Left ventricle myocardium inferior (tissue), 1 donor: ENCODE measurements at regions not wholly inside any gene's neighbourhood (a gene's known extent, or its start where the extent isn't known, plus 50 kb on each side); places are given as distances from the start of the nearest gene placed in this dataset.

Experiments
- DNase-seq: peaks from one replicate; pipeline ENCODE4 v3.0.0-alpha.2; 2020
- H3K27ac ChIP-seq: fragments of 200-600 bp; replicated peaks from 2 replicates; pipeline ENCODE4 v1.8.0; 2021
- H3K27me3 ChIP-seq: fragments of 200-600 bp; 2 replicates; pipeline ENCODE4 v1.8.0; 2021; ENCODE audit warnings: low read depth
- H3K36me3 ChIP-seq: fragments of 200-600 bp; 2 replicates; pipeline ENCODE4 v1.8.0; 2021
- H3K4me1 ChIP-seq: fragments of 200-600 bp; 2 replicates; pipeline ENCODE4 v1.8.0; 2021
- H3K4me3 ChIP-seq: fragments of 200-600 bp; 2 replicates; pipeline ENCODE4 v1.8.0; 2021; ENCODE audit warnings: mild to moderate bottlenecking, moderate library complexity
- H3K9me3 ChIP-seq: fragments of 200-600 bp; replicated peaks from 2 replicates; pipeline ENCODE4 v1.8.0; 2021
- CTCF ChIP-seq: fragments of 200-600 bp; IDR thresholded peaks from 2 replicates; pipeline ENCODE4 v1.8.0; 2021; ENCODE audit warnings: antibody characterized with exemption, mild to moderate bottlenecking, borderline replicate concordance
- intact Hi-C: fragments of 100-400 bp; cut with micrococcal nuclease; formaldehyde crosslinking; loops from one replicate; pipeline ENCODE4 v1.11.0; 2022
- donor health status: DM: no; HTN: yes; CAD: no; lungs with severe emphysema.

GRCh38 chr12:131589966-131590365 lies 120.9 kb upstream of the SFSWAP start:
- peaks cover 62% of the 10 kb centered on the region for H3K27me3 ChIP-seq
- no peak overlapping the region for H3K27ac ChIP-seq
- no peaks in the 10 kb centered on the region for H3K9me3 ChIP-seq
- DNase-seq, result no peak
- no peaks in the 10 kb centered on the region for H3K36me3 ChIP-seq
- no peak overlapping the region for H3K4me3 ChIP-seq
- no peaks in the 10 kb centered on the region for H3K4me1 ChIP-seq
- intact Hi-C loops, result no loop called here
- no peak for TF ChIP-seq CTCF

- Histone ChIP-seq H3K27me3 (peaks cover 61% of the 10 kb centered on the region), H3K36me3 (no peaks in the 10 kb centered on the region), H3K4me3 (no peak overlapping the region), H3K4me1 (no peaks in the 10 kb centered on the region), H3K9me3 (no peaks in the 10 kb centered on the region), H3K27ac (no peak overlapping the region)
- no peak for TF ChIP-seq CTCF
- no peak for DNase-seq
- intact Hi-C loops, result no loop called here
These were observed 119.8 kb upstream of the SFSWAP start for GRCh38 chr12:131591136-131591535.

GRCh38 chr12:131591714-131592709 lies 118.9 kb upstream of the SFSWAP start:
- Histone ChIP-seq H3K4me3 (no peak overlapping the region), H3K9me3 (no peaks in the 10 kb centered on the region), H3K27me3 (peaks cover 54% of the 10 kb centered on the region), H3K4me1 (no peaks in the 10 kb centered on the region), H3K27ac (no peak overlapping the region), H3K36me3 (no peaks in the 10 kb centered on the region)
- no peak for TF ChIP-seq CTCF
- DNase-seq, result no peak
- intact Hi-C loops, result no loop called here

GRCh38 chr12:131592972-131593371 lies 117.9 kb upstream of the SFSWAP start:
- TF ChIP-seq CTCF, result no peak
- no peak for DNase-seq
- Histone ChIP-seq H3K36me3 (no peaks in the 10 kb centered on the region), H3K9me3 (no peaks in the 10 kb centered on the region), H3K4me3 (no peak overlapping the region), H3K27me3 (peaks cover 54% of the 10 kb centered on the region), H3K4me1 (no peaks in the 10 kb centered on the region), H3K27ac (no peak overlapping the region)
- intact Hi-C loops, result no loop called here

GRCh38 chr12:131593406-131593805 lies 117.5 kb upstream of the SFSWAP start:
- DNase-seq, result no peak
- Histone ChIP-seq H3K27ac (no peak overlapping the region), H3K4me3 (no peak overlapping the region), H3K9me3 (no peaks in the 10 kb centered on the region), H3K36me3 (no peaks in the 10 kb centered on the region), H3K4me1 (no peaks in the 10 kb centered on the region), H3K27me3 (peaks cover 58% of the 10 kb centered on the region)
- intact Hi-C loops, result no loop called here
- TF ChIP-seq CTCF, result no peak
